SKM-1 treated with dmso at 0.1 percent for 144 hours (cell line): ENCODE measurements at regions not wholly inside any gene's neighbourhood (a gene's known extent, or its start where the extent isn't known, plus 50 kb on each side); places are given as distances from the start of the nearest gene placed in this dataset.
"Not testable (repeated sequence)": the region's sequence is repeated elsewhere in the genome, so short reads cannot be mapped to it uniquely, and the experiment has no call there.

Experiments used
- DNase-seq: peaks from one replicate; lab custom pipeline; 2025; ENCODE audit not compliant: unreplicated experiment; lab: John Stamatoyannopoulos, UW

DNA sequence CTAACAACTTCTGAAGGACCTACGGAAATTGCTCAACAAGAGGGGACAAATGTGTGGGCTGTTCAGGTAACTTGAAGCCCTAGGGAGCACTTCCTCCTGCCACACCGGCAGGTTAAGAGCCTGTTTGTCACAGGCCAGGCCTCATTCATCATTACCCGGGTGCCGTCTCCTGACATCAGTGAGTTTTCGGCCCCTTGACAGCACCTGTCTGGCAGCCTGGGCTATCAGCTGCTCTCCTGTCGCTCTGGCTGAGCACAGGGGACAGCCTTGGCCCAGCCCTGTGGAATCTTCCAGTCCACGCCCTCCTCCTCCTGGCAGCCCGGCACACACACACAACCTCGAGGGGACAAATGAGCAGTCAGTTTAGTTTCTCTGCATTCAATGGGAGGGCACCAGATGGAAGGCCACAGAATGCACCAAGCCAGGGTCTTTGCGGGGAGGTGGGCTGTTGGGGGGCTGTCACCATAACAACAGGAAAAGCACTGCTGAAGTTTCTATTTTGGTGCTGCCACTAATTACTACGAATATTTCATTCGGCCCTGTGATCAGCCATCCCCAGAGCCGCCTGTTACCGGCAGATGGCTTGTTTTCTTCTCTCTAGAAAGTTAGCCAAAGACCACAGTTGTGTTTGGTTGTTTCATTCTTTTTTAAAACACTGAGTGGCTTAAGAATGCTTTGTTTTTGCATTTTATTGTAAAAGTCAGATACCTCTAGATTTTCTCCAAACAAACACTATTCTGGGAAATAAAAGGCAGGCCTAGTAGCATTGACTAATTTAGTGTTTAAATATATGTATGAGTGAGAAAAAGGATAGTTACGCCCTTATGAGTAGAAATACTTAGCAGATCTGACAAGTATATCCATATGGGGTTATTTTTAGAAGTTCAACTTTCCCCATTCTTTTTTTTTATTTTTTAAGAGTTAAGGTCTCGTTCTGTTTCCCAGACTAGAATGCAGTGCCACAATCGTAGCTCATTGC, 189.9 kb upstream of the NDUFV2 start:
- DNase-seq: no peak

DNA sequence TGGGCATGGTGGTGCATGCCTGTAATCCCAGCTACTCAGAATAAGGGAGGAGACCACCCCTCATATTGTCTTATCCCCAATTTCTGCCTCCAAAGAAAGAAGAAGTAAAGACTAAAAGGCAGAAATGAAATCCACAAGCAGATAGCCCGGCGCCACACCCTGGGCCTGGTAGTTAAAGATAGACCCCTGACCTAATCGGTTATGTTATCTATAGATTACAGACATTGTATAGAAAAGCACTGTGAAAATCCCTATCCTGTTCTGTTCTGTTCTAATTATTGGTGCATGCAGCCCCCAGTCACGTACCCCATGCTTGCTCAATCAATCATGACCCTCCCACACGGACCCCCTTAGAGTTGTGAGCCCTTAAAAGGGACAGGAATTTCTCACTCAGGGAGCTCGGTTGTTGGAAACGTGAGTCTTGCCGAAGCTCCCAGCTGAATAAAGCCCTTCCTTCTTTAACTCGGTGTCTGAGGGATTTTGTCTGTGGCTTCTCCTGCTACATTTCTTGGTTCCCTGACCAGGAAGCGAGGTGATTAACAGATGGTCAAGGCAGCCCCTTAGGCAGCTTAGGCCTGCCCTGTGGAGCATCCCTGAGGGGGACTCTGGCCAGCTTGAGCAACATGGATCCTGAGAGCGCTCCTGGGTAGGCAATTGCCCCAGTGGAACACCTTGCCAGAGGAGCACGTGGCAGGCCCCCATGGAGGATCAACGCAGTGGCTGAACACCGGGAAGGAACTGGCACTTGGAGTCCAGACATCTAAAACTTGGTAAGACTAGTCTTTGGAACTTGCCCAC, 188.7 kb upstream of the NDUFV2 start:
- not testable (repeated sequence) for DNase-seq

DNA sequence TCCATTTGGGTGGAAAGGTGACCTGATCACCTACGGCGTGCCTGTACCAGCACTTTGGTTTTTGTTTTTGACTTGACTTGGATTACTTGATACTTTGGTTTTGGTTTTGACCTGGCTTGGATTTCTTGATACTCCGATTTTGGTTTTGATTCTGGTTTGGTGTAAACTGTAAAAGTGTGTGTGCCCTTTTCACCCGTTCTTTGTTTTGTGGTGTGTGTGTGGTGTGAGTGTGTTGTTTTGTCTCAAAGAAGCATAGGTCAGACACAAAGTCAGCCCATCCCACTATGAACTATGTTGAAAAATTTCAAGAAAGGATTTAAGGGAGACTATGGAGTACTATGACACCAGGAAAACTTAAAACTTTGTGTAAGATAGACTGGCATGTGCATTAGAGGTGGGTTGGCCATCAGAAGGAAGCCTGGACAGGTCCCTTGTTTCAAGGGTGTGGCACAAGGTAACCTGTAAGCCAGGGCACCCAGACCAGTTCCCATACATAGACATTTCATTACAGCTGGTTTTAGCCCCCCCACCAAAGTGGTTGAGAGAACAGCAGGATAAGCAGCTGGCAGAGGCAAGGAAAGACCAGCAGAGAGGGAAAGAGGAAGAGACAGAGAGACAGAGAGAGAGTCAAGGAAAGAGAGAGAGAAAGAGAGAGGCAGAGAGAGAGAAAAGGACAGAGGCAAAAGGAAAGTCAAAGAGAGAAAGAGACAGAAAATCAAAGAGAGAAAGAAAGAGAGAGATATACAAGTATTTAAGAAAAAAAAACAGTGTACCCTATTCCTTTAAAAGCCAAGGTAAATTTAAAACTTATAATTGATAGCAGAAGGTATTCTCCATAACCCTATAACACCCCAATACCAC, 187.9 kb upstream of the NDUFV2 start:
- DNase-seq: not testable (repeated sequence)

DNA sequence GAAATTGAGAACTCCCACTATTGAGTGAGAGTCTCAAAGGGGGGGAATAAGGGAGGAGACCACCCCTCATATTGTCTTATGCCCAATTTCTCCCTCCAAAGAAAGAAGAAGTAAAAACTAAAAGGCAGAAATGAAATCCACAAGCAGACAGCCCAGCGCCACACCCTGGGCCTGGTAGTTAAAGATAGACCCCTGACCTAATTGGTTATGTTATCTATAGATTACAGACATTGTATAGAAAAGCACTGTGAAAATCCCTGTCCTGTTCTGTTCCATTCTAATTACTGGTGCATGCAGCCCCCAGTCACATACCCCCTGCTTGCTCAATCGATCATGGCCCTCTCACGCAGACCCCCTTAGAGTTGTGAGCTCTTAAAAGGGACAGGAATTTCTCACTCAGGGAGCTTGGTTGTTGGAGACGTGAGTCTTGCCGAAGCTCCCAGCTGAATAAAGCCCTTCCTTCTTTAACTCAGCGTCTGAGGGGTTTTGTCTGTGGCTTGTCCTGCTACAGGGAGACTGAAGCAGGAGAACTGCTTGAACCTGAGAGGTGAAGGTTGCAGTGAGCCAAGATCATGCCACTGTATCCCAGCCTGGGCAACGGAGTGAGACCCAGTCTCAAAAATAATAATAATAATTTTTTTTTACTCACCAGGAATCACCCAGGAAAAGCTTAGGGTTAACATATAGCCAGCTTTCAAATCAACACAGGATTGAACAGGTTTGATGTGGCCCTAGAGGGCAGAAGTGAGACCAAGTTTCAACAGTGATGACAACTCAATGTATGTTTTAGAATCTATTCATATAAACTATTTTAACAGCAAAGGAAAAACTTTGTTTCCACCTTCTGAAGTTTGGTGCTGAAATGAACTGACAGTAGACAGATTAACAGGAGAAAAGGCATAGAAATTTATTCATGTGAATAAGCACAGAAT, 181.4 kb upstream of the NDUFV2 start:
- DNase-seq: not testable (repeated sequence)

DNA sequence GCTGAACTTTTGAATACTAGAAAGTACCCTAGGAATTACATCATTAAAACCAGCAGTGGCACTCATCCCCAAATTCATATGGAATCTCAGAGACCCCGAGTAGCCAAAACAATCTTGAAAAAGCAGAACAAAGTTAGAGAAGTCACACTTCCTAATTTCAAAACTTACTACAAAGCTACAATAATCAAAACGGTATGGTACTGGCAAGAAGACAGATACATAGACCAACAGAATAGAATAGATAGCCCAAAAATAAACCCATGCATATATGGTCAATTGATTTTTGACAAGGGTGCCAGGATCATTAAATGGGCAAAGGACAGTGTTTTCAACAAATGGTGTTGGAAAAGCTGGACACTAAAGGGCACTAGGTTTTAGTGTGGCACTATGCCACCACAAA, 176.0 kb upstream of the NDUFV2 start:
- DNase-seq: no peak

DNA sequence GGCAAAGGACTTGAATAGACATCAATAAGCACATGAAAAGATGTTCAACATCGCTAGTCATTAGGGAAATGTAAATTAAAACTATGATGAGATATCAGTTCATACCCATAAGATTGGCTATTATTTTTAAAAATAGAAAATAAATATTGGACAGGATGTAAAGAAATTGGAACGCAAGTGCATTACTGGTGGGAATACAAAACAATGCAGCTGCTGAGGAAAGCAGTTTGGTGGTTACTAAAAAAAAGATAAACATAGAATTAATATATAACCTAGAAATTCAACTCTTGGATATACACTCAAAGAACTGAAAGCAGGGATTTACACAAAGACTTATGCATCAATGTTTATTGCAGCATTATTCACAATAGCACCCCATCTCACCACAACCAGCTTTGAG, 174.5 kb upstream of the NDUFV2 start:
- no peak for DNase-seq

DNA sequence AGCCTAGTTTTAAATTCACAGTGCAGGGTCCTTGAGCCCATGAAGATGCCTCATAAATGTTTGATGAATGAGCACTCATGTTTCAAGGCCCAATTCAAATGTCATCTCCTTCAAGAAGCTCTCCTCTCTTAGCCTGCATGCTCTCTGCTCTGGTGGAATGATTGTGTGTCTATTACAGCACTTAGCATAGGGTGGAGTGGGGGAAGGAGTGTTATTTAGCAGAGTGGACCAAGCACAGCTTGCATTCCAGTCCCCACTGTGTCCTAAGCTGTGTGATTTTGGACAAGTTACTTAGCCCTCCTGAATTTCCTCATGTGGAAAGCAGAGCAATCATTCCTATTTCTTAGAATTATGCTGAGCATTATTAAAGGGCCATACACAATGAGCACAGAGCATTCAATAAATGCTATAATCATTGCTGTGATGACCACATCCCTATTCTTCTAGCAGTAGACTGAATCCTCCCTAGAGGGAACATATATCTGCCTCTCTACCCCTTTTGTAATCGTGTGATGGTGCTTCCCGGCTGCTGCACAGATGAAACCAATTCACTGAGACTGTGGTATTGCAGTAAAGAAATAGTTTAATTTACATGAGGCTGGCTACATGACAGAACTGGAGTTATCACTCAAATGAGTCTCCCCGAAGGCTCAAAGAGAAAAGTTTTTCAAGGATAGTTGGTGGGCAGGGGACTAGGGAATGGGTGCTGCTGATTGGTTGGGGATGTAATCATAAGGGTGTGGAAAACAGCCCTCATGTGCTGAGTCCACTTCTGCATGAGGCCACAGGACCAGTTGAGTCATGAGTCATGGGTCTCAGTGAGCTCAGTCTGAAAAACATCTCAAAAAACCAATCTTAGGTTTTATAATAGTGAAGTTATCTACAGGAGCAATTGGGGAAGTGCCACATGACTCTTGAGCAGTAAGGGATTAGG, 173.4 kb upstream of the NDUFV2 start:
- no peak for DNase-seq

DNA sequence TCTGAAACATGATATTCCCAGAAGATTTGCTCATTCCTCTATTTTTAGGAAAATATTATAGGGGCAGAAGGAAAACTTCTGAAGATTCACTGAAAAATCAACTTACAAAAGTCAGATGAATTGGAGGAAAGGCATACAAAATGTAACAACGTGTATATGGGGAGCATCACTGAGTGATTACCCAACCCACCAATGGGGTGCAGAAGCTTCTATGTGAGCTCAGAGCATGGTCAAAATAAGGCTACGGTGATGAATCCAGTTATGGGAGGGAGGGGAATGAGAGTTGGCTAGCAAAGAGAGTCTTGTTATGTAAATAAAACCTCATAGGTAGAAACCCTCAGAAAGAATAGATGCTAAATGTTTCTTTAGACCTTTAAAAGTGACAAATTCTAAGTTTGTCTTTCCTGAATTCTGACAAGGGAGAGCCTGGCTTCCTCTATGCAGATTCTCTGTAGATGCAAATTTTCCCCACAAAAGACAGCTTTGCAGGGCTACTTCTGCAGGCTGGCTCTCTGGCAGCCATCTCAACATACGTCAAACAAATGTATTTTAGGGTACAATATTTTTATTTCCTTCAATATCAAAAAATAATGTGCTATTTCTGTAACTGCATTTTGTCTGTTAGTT, 171.4 kb upstream of the NDUFV2 start:
- DNase-seq: no peak

DNA sequence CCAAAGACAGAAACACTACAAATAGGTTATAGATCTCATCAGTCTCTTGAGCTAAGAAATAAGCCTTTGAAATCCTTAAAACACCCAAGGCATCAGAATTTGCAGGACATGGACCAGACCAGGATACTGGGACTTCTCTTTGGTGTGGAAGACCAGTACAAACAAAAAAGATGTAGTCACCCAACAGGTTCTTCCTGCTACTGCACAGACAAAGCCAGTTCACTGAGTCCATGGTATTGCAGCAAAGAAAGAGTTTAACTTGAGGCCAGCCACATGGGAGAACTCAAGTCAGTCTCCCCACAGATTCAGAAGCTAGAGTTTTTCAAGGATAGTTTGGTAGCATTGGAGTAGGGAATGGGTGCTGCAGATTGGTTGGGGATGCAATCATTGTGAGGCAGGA, 169.6 kb upstream of the NDUFV2 start:
- DNase-seq: no peak

DNA sequence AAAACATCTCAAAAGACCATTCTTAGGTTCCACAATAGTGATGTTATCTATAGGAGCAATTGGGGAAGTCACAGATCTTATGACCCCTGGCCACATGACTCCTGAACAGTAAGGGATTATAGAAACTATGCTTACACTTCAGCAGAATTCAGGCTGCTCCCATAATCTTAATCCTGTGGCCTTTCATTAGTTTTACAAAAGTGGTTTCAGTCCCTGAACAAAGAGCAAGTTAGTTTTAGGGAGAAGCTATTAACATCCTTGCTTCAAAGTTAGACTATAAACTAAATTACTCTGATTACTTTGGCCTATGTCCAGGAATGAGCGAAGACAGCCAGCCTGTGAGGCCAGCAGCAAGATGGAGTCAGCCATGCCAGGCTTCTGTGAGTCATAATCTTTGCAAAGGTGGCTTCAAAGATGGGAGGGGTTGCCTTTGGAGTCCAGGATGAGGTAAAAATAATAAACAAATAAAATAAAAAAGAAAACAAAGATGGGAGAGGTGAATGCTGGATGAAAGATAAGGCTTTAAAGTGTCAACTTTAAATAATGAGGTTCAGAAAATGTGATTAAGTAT, 168.7 kb upstream of the NDUFV2 start:
- DNase-seq: no peak

DNA sequence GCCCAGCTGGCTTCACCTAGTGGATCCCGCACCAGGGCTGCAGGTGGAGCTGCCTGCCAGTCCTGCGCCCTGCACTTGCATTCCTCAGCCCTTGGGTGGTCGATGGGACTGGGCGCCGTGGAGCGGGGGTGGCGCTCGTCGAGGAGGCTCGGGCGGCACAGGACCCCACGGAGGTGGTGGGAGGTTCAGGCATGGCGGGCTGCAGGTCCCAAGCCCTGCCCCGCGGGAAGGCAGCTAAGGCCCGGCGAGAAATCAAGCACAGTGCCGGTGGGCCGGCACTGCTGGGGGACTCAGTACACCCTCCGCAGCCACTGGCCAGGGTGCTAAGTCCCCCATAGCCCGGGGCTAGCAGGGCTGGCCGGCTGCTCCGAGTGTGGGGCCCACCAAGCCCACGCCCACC, 167.2 kb upstream of the NDUFV2 start:
- not testable (repeated sequence) for DNase-seq

DNA sequence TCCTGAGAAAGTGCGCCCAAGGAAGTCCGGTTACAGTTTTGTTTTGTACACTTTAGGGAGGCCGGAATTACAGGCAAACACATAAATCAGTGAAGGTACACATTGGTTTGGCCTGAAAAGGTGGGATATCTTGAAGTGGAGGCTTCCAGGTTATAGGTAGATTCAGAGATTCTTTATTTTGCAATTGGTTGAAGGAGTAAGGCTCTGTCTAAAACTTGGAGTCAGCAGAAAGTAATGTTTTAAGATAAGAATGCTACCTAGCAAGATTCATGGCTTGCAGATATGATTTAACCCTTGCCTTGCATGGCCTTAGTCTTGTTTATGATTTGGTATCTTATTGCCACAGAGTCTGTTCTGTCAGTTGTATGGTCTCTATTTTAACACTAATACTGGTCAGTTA, 165.9 kb upstream of the NDUFV2 start:
- DNase-seq: no peak

DNA sequence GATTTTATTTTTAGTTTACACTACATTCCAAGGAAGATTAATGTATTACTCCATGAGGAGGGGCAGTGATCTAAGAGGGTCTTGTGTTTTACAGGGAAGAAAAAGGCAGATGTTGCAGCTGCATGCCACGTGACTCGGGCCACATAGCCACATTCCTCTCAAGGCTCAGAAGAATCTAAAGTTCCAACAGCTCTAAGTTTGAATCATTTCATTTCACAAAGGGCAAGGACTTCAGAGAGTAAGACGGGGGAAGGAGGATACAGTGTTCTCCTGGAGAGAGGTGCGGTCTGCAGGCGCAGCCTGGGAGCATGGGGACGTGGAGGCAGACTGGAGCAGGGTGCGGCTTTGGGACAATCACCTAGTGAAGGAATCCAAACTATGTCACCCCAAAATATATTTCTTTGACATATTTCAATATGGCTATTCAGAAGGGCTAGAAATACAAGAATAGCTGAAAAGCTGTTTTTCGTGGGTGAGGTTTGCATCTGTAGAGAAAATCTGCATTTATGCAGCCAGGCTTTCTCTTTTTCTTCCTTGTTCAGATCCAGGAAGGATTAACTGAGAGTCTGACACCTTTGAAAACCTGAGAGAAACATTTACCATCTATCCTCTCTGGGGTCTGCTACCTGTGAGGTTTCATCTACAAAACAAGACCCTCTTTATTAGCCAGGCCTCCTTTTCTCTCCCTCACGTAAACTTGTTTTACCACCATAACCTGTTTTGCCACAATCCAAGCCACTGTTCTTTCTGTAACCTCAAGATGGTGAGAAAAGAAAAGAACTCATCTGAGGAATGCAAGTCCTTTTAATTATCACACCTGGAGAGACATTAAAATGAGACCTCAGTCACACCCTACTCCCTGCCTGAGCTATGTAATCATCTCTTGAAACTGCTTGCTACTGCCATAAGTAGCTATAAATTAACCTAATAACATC, 165.1 kb upstream of the NDUFV2 start:
- DNase-seq: no peak

DNA sequence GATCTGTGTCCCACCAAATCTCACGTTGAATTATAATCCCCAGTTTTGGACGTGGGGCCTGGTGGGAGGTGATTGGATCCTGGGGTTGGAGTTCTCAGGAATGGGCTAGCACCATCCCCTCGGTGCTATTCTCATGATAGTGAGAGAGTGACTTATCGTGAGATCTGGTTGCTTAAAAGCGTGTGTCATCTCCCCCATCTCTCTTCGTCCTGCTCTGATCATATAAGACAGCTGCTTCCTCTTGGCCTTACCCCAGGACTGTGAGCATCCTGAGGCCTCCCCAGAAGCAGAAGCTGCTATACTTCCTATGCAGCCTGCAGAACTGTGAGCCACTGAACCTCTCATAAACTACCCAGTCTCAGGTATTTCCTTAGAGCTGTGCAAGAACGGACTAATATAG, 163.7 kb upstream of the NDUFV2 start:
- DNase-seq: peak; percentile 25

DNA sequence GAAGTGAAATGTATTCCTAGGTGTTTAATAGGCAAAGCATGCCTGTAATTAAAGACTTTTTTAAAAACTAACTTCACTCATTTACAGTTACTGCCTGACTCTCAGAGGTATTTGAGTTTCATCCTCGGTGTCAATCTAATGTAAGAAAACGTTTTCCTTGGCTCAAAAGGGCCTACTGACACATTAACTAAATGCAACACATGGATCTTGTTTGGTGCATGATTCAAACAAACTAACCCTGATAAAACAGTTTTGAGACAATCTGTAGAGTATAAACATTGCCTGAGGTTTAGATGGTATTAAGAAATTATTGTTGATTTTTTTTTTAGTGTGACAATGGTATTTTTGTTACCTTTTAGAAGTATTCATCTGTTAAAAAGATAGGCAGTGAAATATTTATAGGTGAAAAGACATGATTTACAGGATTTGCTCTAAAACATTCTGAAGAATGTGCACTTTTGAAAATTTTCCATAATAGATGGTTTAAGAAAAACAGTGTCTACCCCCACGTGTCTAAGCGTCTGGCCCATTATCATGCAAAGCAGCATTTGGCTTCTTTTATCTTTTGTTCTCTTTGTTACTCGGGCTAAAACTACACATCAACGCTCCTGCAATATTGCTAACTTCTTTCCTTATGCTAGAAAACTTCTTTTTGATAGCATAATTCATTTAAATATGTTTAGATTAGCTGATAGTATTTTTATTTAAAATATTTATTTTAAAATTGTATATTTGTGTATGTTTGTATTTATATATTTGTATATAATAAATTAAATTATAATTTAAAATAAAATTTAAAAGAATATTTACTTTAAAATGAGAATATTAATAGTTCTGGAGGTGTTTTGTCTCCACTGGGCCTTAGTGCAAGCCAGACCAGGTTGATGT, 160.2 kb upstream of the NDUFV2 start:
- no peak for DNase-seq

DNA sequence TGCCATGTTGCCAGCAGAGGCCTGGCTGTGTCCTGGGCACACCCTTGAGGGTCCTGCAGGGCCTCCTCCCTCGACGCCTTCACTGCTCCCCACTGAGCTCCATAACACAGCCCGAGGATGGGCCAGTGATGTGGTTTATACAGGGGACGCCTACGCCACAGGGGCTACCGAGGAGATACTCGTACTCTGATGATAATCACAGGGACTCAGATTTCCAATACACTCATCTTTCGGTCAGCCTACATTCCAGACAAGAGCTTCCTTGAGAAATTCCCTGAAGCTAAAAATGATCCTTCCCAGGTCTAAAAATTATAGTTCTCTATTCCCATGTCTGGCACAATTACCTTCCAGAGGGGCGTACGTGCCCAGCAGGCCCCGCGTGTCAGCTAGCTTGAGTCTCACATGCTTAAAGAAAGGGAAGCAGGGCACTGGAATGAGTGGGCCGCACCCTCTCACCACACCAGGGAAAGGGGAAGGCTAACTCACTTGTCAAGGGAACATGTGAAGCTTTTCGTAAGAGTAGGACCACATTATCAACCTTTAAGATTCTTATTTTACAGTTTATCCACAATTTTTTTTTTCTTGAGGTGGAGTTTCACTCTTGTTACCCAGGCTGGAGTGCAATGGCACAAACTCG, 159.5 kb upstream of the NDUFV2 start:
- DNase-seq: no peak
